Keratinocyte (primary cell): ENCODE measurements at regions not wholly inside any gene's neighbourhood (a gene's known extent, or its start where the extent isn't known, plus 50 kb on each side); places are given as distances from the start of the nearest gene placed in this dataset.

ENCODE experiments used
- DNase-seq: peaks from one replicate; pipeline ENCODE4 v3.0.0-alpha.2; 2011; ENCODE audit warnings: low read depth, missing footprints, low spot score
- FAIRE-seq: peaks from 2 replicates; lab custom pipeline; 2011; peaks lifted over from hg19 to GRCh38; lab: Jason Lieb, UNC
- H2AFZ ChIP-seq: 2 replicates; pipeline ENCODE4 v1.6.0; 2012; ENCODE audit warnings: low read length, control low read depth, inconsistent platforms; ENCODE audit not compliant: control insufficient read depth
- H3K27ac ChIP-seq: 2 replicates; pipeline ENCODE4 v1.5.1; 2011; ENCODE audit warnings: low read length; ENCODE audit not compliant: control insufficient read depth, insufficient read depth
- H3K27me3 ChIP-seq: 3 replicates; pipeline ENCODE4 v1.6.0; 2011; ENCODE audit warnings: low read length; ENCODE audit not compliant: control insufficient read depth, insufficient read depth; ENCODE audit errors: extremely low read depth
- H3K36me3 ChIP-seq, 2 experiments: 2 replicates in 1 of 2; 3 replicates in 1 of 2; pipeline ENCODE4 v1.5.1; 2011; ENCODE audit warnings: low read length in 2 of 2, mild to moderate bottlenecking in 1 of 2; ENCODE audit not compliant: control insufficient read depth in 2 of 2, insufficient read depth in 2 of 2; ENCODE audit errors: extremely low read depth in 1 of 2
- H3K4me1 ChIP-seq: 3 replicates; pipeline ENCODE4 v1.5.1; 2011; ENCODE audit warnings: low read length; ENCODE audit not compliant: control insufficient read depth, insufficient read depth; ENCODE audit errors: extremely low read depth
- H3K4me2 ChIP-seq: 3 replicates; pipeline ENCODE4 v1.6.0; 2011; ENCODE audit warnings: low read depth, low read length; ENCODE audit not compliant: control insufficient read depth, insufficient read depth; ENCODE audit errors: extremely low read depth
- H3K4me3 ChIP-seq, 3 experiments: fragments of 200-600 bp in 1 of 3; sonication (generic) in 1 of 3; 2 replicates in 2 of 3; 3 replicates in 1 of 3; pipeline ENCODE4 v1.5.1; 2011 to 2016; ENCODE audit warnings: low read length in 3 of 3, mild to moderate bottlenecking in 3 of 3, control low read depth in 2 of 3, inconsistent platforms in 1 of 3, low read depth in 1 of 3, mixed read lengths in 1 of 3, mixed run types in 1 of 3, moderate library complexity in 1 of 3; ENCODE audit not compliant: control insufficient read depth in 2 of 3, insufficient read depth in 2 of 3; ENCODE audit errors: extremely low read depth in 1 of 3
- H3K79me2 ChIP-seq: 2 replicates; pipeline ENCODE4 v1.6.0; 2012; ENCODE audit warnings: low read length; ENCODE audit not compliant: control insufficient read depth, insufficient read depth
- H3K9ac ChIP-seq: 3 replicates; pipeline ENCODE4 v1.6.0; 2011; ENCODE audit warnings: low read length; ENCODE audit not compliant: control insufficient read depth, insufficient read depth; ENCODE audit errors: extremely low read depth
- H3K9me1 ChIP-seq: 3 replicates; pipeline ENCODE4 v1.6.0; 2011; ENCODE audit warnings: low read length; ENCODE audit not compliant: control insufficient read depth, insufficient read depth; ENCODE audit errors: extremely low read depth
- H3K9me3 ChIP-seq: 2 replicates; pipeline ENCODE4 v1.5.1; 2012; ENCODE audit warnings: low read depth, low read length; ENCODE audit not compliant: control insufficient read depth
- H4K20me1 ChIP-seq: 3 replicates; pipeline ENCODE4 v1.6.0; 2011; ENCODE audit warnings: low read length; ENCODE audit not compliant: control insufficient read depth, insufficient read depth; ENCODE audit errors: extremely low read depth
- EZH2 ChIP-seq: IDR thresholded peaks from one replicate; pipeline ENCODE4 v1.6.1; 2012; ENCODE audit warnings: inconsistent platforms, mild to moderate bottlenecking, low read length, moderate library complexity
- dilution Hi-C: fragments of 300-500 bp; cut with MboI; formaldehyde crosslinking; loops from one replicate; pipeline ENCODE4 v1.7.0; 2020; ENCODE audit warnings: low sequenced_read_pairs; ENCODE audit not compliant: extremely low pct_ligation_motif_present
- TF ChIP-seq, protein P1 (sequence below), 3 experiments: IDR thresholded peaks in 1 of 3; conservative IDR thresholded peaks in 1 of 3; optimal IDR thresholded peaks in 1 of 3; 2 replicates in 2 of 3; 3 replicates in 1 of 3; pipeline versions ENCODE3 to v1.5.1; 2011; ENCODE audit warnings: low read length in 3 of 3, mild to moderate bottlenecking in 3 of 3, moderate library complexity in 2 of 3, control low read depth in 1 of 3, inconsistent platforms in 1 of 3; ENCODE audit not compliant: insufficient read depth in 2 of 3; ENCODE audit errors: extremely low read depth in 1 of 3

DNA sequence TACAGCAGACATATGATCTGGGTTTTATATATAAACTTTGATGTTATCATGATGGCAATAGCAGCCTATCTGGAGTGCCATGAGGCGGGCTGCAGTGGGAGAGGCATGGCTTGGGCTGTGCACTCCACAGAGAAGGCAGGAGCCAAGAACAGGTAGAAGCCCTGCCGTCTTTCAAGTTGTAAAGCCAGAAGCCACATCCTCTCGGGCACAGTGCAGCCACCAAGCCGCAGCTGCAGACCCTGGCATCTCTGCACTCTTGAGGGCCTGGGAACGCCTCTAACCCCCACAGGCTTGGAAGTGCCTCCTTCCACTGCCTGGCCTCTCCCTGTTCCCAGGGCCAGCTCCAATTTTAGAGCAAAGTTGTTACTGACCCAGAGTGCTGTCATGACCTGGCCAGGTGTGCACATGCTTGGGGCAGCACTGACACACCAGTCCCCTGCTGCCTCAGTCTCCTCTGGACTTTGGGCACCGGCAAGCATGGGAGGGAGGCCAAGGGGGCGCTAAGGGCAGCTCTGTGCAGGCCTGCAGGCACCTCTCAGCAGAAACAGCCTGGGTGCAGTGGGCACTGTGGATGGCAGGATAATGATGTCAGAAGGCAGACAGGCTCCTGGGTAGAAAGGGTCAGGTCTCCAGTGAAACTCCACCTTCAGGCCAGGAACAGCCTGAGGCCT, 1619.8 kb upstream of the PRMT6 start:
- H3K4me3 ChIP-seq, result no peak overlapping the region
- dilution Hi-C loops, result no loop called here
- no peak overlapping the region for H2AFZ ChIP-seq
- no peaks in the 10 kb centered on the region for H4K20me1 ChIP-seq
- no peaks in the 10 kb centered on the region for H3K27me3 ChIP-seq
- H3K36me3 ChIP-seq, result no peaks in the 10 kb centered on the region
- H3K4me2 ChIP-seq, result no peak overlapping the region
- no peak for FAIRE-seq
- DNase-seq, result no peak
- TF ChIP-seq EZH2, result no peak
- TF ChIP-seq, protein P1, sequence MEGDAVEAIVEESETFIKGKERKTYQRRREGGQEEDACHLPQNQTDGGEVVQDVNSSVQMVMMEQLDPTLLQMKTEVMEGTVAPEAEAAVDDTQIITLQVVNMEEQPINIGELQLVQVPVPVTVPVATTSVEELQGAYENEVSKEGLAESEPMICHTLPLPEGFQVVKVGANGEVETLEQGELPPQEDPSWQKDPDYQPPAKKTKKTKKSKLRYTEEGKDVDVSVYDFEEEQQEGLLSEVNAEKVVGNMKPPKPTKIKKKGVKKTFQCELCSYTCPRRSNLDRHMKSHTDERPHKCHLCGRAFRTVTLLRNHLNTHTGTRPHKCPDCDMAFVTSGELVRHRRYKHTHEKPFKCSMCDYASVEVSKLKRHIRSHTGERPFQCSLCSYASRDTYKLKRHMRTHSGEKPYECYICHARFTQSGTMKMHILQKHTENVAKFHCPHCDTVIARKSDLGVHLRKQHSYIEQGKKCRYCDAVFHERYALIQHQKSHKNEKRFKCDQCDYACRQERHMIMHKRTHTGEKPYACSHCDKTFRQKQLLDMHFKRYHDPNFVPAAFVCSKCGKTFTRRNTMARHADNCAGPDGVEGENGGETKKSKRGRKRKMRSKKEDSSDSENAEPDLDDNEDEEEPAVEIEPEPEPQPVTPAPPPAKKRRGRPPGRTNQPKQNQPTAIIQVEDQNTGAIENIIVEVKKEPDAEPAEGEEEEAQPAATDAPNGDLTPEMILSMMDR (optimal IDR thresholded peaks at IDR 0.05 in 1 of 3, IDR thresholded peaks at IDR 0.05 in 1 of 3, conservative IDR thresholded peaks at IDR 0.05 in 1 of 3; ENCODE audit: extremely low read depth in 1 of 3, insufficient read depth in 2 of 3, low read length in 3 of 3), result no peak
- H3K9ac ChIP-seq, result no peak overlapping the region
- no peaks in the 10 kb centered on the region for H3K9me1 ChIP-seq
- H3K4me1 ChIP-seq, result no peaks in the 10 kb centered on the region
- peaks cover 2% of the 10 kb centered on the region for H3K9me3 ChIP-seq
- no peaks in the 10 kb centered on the region for H3K79me2 ChIP-seq
- no peak overlapping the region for H3K27ac ChIP-seq

DNA sequence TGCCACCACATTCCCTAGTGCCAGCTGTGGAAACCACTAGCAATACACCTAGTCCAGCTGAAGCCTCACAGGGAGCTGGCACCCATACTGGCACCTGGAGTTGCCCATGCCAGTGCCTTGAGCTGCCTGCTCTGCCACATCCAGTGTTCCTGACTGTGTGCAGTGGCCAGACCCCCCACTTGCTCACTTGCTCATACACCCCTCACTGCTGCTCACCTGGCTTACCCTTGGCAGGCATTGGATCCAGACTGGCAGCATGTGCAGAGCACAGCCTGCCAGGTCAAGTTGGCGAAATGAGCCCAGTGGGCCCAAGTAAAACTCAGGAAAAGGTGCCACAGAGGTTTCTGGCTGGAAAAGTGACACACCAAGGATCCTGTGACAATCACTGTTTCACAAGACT, 1618.6 kb upstream of the PRMT6 start:
- H3K9me3 ChIP-seq, result peaks cover 2% of the 10 kb centered on the region
- TF ChIP-seq, protein P1 (optimal IDR thresholded peaks at IDR 0.05 in 1 of 3, IDR thresholded peaks at IDR 0.05 in 1 of 3, conservative IDR thresholded peaks at IDR 0.05 in 1 of 3; ENCODE audit: extremely low read depth in 1 of 3, insufficient read depth in 2 of 3, low read length in 3 of 3), result no peak
- no peak for TF ChIP-seq EZH2
- no peaks in the 10 kb centered on the region for H3K79me2 ChIP-seq
- no peak overlapping the region for H2AFZ ChIP-seq
- no peak overlapping the region for H3K9ac ChIP-seq
- no peaks in the 10 kb centered on the region for H3K4me1 ChIP-seq
- H3K27me3 ChIP-seq, result no peaks in the 10 kb centered on the region
- no peak overlapping the region for H3K4me3 ChIP-seq
- dilution Hi-C loops, result no loop called here
- DNase-seq (no peak), FAIRE-seq (no peak)
- H3K4me2 ChIP-seq, result no peak overlapping the region
- no peaks in the 10 kb centered on the region for H3K9me1 ChIP-seq
- H3K36me3 ChIP-seq, result no peaks in the 10 kb centered on the region
- H4K20me1 ChIP-seq, result no peaks in the 10 kb centered on the region
- H3K27ac ChIP-seq, result no peak overlapping the region
